Sigmoid colon (tissue), 6 donors: ENCODE measurements at regions not wholly inside any gene's neighbourhood (a gene's known extent, or its start where the extent isn't known, plus 50 kb on each side); places are given as distances from the start of the nearest gene placed in this dataset.

Source experiments
- DNase-seq: peaks from one replicate; pipeline ENCODE4 v3.0.0-alpha.2; 2019
- H3K27ac ChIP-seq, 4 donors: fragments of 200-600 bp; sonication (generic); one replicate each; pipeline ENCODE4 v1.5.1; 2016 to 2019; ENCODE audit warnings: mild to moderate bottlenecking in 1 of 4
- H3K27me3 ChIP-seq, 3 donors: fragments of 200-600 bp; sonication (generic); one replicate each; pipeline ENCODE4 v1.5.1; 2019; ENCODE audit warnings: mild to moderate bottlenecking in 1 of 3
- H3K36me3 ChIP-seq, 4 donors: fragments of 200-600 bp; sonication (generic); one replicate each; pipeline ENCODE4 v1.5.1; 2016 to 2019
- H3K4me1 ChIP-seq, 4 donors: fragments of 200-600 bp; sonication (generic); one replicate each; pipeline ENCODE4 v1.5.1; 2017 to 2019
- H3K4me3 ChIP-seq, 4 donors: fragments of 200-600 bp; sonication (generic); one replicate each; pipeline ENCODE4 v1.5.1; 2017 to 2019; ENCODE audit warnings: mild to moderate bottlenecking in 2 of 4, moderate library complexity in 1 of 4
- H3K9me3 ChIP-seq, 4 donors: fragments of 200-600 bp in 3 of 4; sonication (generic) in 3 of 4; one replicate each; pipeline versions ENCODE4 v1.5.1 to v1.6.1; 2013 to 2019
- CTCF ChIP-seq, 4 experiments: fragments of 450-650 bp in 3 of 4; fragments of 200-600 bp in 1 of 4; IDR thresholded peaks; one replicate each; pipeline ENCODE4 v1.5.1; 2016 to 2019; ENCODE audit warnings: antibody characterized with exemption in 4 of 4, mild to moderate bottlenecking in 3 of 4, moderate library complexity in 2 of 4
- EP300 ChIP-seq, 4 donors: sonication (generic); formaldehyde crosslinking; IDR thresholded peaks; one replicate each; pipeline ENCODE4 v1.6.1; 2017; ENCODE audit warnings: antibody characterized with exemption in 4 of 4
- POLR2A ChIP-seq, 2 donors: fragments of 450-650 bp; IDR thresholded peaks; one replicate each; pipeline ENCODE4 v1.6.1; 2016; ENCODE audit warnings: antibody characterized with exemption in 2 of 2, mild to moderate bottlenecking in 2 of 2, moderate library complexity in 2 of 2
- POLR2AphosphoS5 ChIP-seq, 4 donors: sonication (generic); formaldehyde crosslinking; IDR thresholded peaks; one replicate each; pipeline ENCODE4 v1.6.1; 2017; ENCODE audit warnings: antibody characterized with exemption in 4 of 4
- WGBS, 2 donors: extraction: QIAGEN DNeasy Blood & Tissue Kit; methylation state at CpG; one replicate each; pipeline ENCODE4 v1.1.7; 2013; 5-methylcytosine and 5-hydroxymethylcytosine counted together
- intact Hi-C: fragments of 100-400 bp; cut with DNase I; formaldehyde crosslinking; loops from one replicate; pipeline ENCODE4 v1.15.1; 2023
- donor health status: healthy with polysubstance abuse.
- donor health status: healthy.

- no peaks in the 10 kb centered on the region for H3K4me1 ChIP-seq
- TF ChIP-seq CTCF (IDR thresholded peaks at IDR 0.05) (no peak), EP300 (IDR thresholded peaks at IDR 0.05) (no peak), POLR2AphosphoS5 (IDR thresholded peaks at IDR 0.05) (no peak), POLR2A (IDR thresholded peaks at IDR 0.05) (no peak)
- WGBS, 2 donors, result 54 to 70% methylated on average over 2 of the region's 2 CpGs
Observed at GRCh38 chr5:4817767-4818166, 322.4 kb upstream of the ADAMTS16 start.

DNA sequence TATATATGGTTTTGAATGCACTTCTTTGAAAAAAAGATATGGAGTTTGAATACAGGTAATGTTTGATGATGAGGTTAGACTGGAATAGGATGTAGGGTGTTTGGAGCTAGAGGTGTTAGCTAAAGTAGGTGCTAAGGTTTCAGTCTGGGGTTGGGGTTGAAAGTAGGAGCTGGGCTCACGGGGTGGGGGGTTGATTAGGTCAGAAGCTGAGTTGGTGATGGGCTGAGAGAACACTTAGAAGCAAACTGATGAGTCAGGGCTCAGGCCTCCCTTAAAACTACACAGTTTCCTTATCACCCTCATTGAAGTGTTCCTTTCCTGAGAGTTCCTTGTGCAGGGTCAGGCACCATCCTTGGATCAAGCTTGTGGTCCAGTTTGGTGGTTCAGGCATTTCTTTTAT is 308.8 kb upstream of the ADAMTS16 start:
- no peak overlapping the region for H3K27ac ChIP-seq
- H3K4me3 ChIP-seq, result no peak overlapping the region
- intact Hi-C loops, result no loop called here
- DNase-seq, result no peak
- TF ChIP-seq POLR2A (IDR thresholded peaks at IDR 0.05) (no peak), CTCF (IDR thresholded peaks at IDR 0.05) (no peak), POLR2AphosphoS5 (IDR thresholded peaks at IDR 0.05) (no peak), EP300 (IDR thresholded peaks at IDR 0.05) (no peak)
- H3K4me1 ChIP-seq, result no peaks in the 10 kb centered on the region
- H3K27me3 ChIP-seq, result no peaks in the 10 kb centered on the region
- H3K36me3 ChIP-seq, result no peaks in the 10 kb centered on the region
- 34 to 50% methylated on average over 1 of the region's 1 CpG for WGBS, 2 donors
- H3K9me3 ChIP-seq, result no peaks in the 10 kb centered on the region

More at GRCh38 chr5:4817767-4818166, 322.4 kb upstream of the ADAMTS16 start:
- no peak overlapping the region for H3K27ac ChIP-seq
- no peak overlapping the region for H3K4me3 ChIP-seq
- H3K27me3 ChIP-seq, result no peaks in the 10 kb centered on the region
- no peaks in the 10 kb centered on the region for H3K36me3 ChIP-seq
- intact Hi-C loops, result no loop called here
- DNase-seq, result no peak
- no peaks in the 10 kb centered on the region for H3K9me3 ChIP-seq

DNA sequence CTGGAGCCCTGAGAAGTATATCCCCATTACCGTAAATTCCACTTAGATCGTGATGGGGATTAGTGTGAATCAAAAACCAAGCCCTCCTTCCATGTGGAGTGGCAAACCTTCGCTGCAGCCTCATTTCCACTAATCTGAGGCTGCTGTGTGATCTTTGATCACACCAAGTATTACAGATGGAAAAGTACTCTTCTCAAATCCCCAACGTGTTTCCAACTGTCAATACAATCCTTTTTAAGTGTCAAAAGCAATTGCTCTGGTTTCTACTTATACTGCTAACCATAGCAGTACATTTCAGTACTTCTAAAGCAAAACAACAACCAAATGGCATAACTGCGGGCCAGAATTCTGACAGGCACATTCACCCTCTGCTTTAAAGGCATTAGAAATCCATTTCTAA is 307.7 kb upstream of the ADAMTS16 start:
- no peaks in the 10 kb centered on the region for H3K27me3 ChIP-seq
- no peak overlapping the region for H3K27ac ChIP-seq
- no peak for DNase-seq
- no peak overlapping the region for H3K4me3 ChIP-seq
- H3K4me1 ChIP-seq, result no peaks in the 10 kb centered on the region
- H3K9me3 ChIP-seq, result no peaks in the 10 kb centered on the region
- intact Hi-C loops, result no loop called here
- TF ChIP-seq EP300 (IDR thresholded peaks at IDR 0.05), result no peak
- no peak for TF ChIP-seq CTCF (IDR thresholded peaks at IDR 0.05)
- no peak for TF ChIP-seq POLR2A (IDR thresholded peaks at IDR 0.05)
- TF ChIP-seq POLR2AphosphoS5 (IDR thresholded peaks at IDR 0.05), result no peak
- WGBS, 2 donors, result 61 to 63% methylated on average over 5 of the region's 5 CpGs
- no peaks in the 10 kb centered on the region for H3K36me3 ChIP-seq

- no peaks in the 10 kb centered on the region for H3K4me1 ChIP-seq
- H3K9me3 ChIP-seq, result no peaks in the 10 kb centered on the region
- no peak overlapping the region for H3K4me3 ChIP-seq
- intact Hi-C loops, result no loop called here
- TF ChIP-seq EP300 (IDR thresholded peaks at IDR 0.05) (no peak), POLR2AphosphoS5 (IDR thresholded peaks at IDR 0.05) (no peak), CTCF (IDR thresholded peaks at IDR 0.05) (no peak), POLR2A (IDR thresholded peaks at IDR 0.05) (no peak)
- H3K27me3 ChIP-seq, result no peaks in the 10 kb centered on the region
- WGBS, 2 donors, result 67 to 68% methylated on average over 4 of the region's 4 CpGs
- no peaks in the 10 kb centered on the region for H3K36me3 ChIP-seq
- no peak for DNase-seq
- no peak overlapping the region for H3K27ac ChIP-seq
Observed at GRCh38 chr5:4833104-4833738, 306.9 kb upstream of the ADAMTS16 start.

DNA sequence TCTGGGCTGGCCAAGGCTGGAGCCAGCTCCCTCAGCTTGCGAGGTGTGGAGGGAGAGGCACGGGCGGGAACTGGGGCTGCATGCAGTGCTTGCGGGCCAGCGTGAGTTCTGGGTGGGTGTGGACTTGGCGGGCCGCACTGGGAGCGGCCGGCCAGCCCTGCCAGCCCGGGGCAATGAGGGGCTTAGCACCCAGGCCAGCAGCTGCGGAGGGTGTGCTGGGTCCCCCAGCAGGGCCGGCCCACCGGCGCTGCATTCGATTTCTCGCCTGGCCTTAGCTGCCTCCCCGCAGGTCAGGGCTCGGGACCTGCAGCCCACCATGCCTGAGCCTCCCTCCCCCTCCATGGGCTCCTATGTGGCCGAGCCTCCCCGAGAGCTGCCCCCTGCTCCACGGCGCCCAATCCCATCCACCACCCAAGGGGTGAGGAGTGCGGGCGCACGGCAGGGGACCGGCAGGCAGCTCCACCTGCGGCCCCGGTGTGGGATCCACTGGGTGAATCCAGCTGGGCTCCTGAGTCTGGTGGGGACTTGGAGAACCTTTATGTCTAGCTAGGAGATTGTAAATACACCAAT is 302.6 kb upstream of the ADAMTS16 start:
- Histone ChIP-seq H3K27me3 (no peaks in the 10 kb centered on the region), H3K9me3 (no peaks in the 10 kb centered on the region), H3K27ac (no peak overlapping the region), H3K36me3 (no peaks in the 10 kb centered on the region), H3K4me3 (no peak overlapping the region), H3K4me1 (no peaks in the 10 kb centered on the region)
- TF ChIP-seq CTCF (IDR thresholded peaks at IDR 0.05) (no peak), EP300 (IDR thresholded peaks at IDR 0.05) (no peak), POLR2AphosphoS5 (IDR thresholded peaks at IDR 0.05) (no peak), POLR2A (IDR thresholded peaks at IDR 0.05) (no peak)
- intact Hi-C loops, result no loop called here
- WGBS, 2 donors, result 93 to 95% methylated on average over 28 of the region's 28 CpGs
- DNase-seq, result no peak
